ENCODE measurements at regions not wholly inside any gene's neighbourhood (a gene's known extent, or its start where the extent isn't known, plus 50 kb on each side); places are given as distances from the start of the nearest gene placed in this dataset.

GRCh38 chr14:94953541-94954260 lies 183.8 kb upstream of the GSC start:
- no peak for DNase-seq

- DNase-seq: no peak
These were observed 182.2 kb upstream of the GSC start for GRCh38 chr14:94952097-94952496.

- DNase-seq: no peak
These were observed 176.3 kb upstream of the GSC start for GRCh38 chr14:94946244-94946643.

GRCh38 chr14:94945615-94946014 lies 175.7 kb upstream of the GSC start:
- no peak for DNase-seq

GRCh38 chr14:94944636-94945258 lies 174.8 kb upstream of the GSC start:
- no peak for DNase-seq

GRCh38 chr14:94942601-94943000 lies 172.7 kb upstream of the GSC start:
- DNase-seq: no peak

GRCh38 chr14:94941311-94941710 lies 171.4 kb upstream of the GSC start:
- no peak for DNase-seq

- DNase-seq: no peak
These were observed 170.5 kb upstream of the GSC start for GRCh38 chr14:94940263-94940993.

- no peak for DNase-seq
These were observed 168.1 kb upstream of the GSC start for GRCh38 chr14:94938016-94938415.

- peak in 1 of 2 experiments; percentile 64 for DNase-seq
These were observed 167.2 kb upstream of the GSC start for GRCh38 chr14:94936901-94937685.

GRCh38 chr14:94936401-94936892 lies 166.5 kb upstream of the GSC start:
- DNase-seq: peak; percentile 99 to 100

GRCh38 chr14:94935706-94936300 lies 165.9 kb upstream of the GSC start:
- peak; percentile 39 to 44 for DNase-seq

- DNase-seq: no peak
These were observed 164.4 kb upstream of the GSC start for GRCh38 chr14:94934276-94934810.

GRCh38 chr14:94933486-94933885 lies 163.6 kb upstream of the GSC start:
- DNase-seq: no peak

- no peak for DNase-seq
These were observed 162.7 kb upstream of the GSC start for GRCh38 chr14:94932589-94932988.

GRCh38 chr14:94930690-94931089 lies 160.8 kb upstream of the GSC start:
- DNase-seq: no peak

GRCh38 chr14:94929354-94929753 lies 159.4 kb upstream of the GSC start:
- no peak for DNase-seq

GRCh38 chr14:94926176-94926575 lies 156.3 kb upstream of the GSC start:
- DNase-seq: no peak

- DNase-seq: no peak
These were observed 155.7 kb upstream of the GSC start for GRCh38 chr14:94925416-94926173.

GRCh38 chr14:94924189-94924588 lies 154.3 kb upstream of the GSC start:
- DNase-seq: no peak

- no peak for DNase-seq
These were observed 153.9 kb upstream of the GSC start for GRCh38 chr14:94923786-94924185.
